Mammary epithelial cell (primary cell): ENCODE measurements at regions not wholly inside any gene's neighbourhood (a gene's known extent, or its start where the extent isn't known, plus 50 kb on each side); places are given as distances from the start of the nearest gene placed in this dataset.

Experiments used
- CTCF ChIP-seq, 2 donors: IDR thresholded peaks in 1 of 2; conservative IDR thresholded peaks in 1 of 2; 2 replicates each; pipeline ENCODE4 v1.5.1; 2011 to 2012; ENCODE audit warnings: inconsistent platforms in 2 of 2, low read length in 2 of 2, mild to moderate bottlenecking in 2 of 2, control low read depth in 1 of 2, low read depth in 1 of 2; ENCODE audit not compliant: insufficient read depth in 1 of 2; ENCODE audit errors: extremely low read depth in 1 of 2
- EZH2 ChIP-seq: IDR thresholded peaks from 2 replicates; pipeline ENCODE4 v1.6.1; 2012; ENCODE audit warnings: low read length, inconsistent platforms, borderline replicate concordance

DNA sequence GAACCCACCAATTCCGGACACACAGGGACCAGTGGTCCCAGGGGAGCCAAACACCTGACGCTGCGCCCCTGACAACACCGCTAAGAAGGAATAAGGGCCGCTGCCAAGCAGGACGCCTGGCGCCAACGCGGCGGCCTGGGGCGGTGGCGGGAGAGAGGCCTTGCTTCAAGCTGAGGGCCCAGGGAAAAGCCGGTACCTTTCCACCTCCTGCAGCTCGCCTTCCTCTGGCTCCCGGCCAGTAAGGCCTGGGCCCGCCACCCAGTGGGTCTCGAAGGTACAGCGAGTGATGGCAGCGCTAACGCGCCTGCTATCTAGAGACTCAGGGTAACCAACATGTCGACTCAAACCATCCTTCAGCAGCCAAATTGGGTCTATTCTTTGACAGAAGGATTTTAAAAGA, 1074.1 kb downstream of the SI start:
- TF ChIP-seq CTCF (conservative IDR thresholded peaks at IDR 0.05 in 1 of 2, IDR thresholded peaks at IDR 0.05 in 1 of 2; ENCODE audit: extremely low read depth in 1 of 2, insufficient read depth in 1 of 2, low read depth in 1 of 2, low read length in 2 of 2) (no peak), EZH2 (no peak)
